ENCODE measurements at regions not wholly inside any gene's neighbourhood (a gene's known extent, or its start where the extent isn't known, plus 50 kb on each side); places are given as distances from the start of the nearest gene placed in this dataset.
"Not testable (repeated sequence)": the region's sequence is repeated elsewhere in the genome, so short reads cannot be mapped to it uniquely, and the experiment has no call there.

DNA sequence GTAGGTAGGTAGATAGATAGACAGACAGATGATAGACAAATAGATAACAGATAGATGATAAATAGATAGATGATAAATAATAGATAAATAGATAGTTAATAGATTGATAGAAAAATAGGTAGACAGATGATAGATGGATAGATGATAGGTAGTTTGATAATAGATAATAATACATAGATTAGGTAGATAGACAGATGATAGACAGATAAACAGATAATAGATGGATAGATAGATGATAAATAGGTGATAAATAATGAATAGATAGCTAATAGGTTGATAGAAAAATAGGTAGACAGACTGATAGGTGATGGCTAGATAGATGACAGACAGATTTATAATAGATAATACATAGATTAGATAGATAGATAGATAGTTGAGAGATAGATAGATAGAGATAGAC is 350.5 kb upstream of the DPP6 start:
- TF ChIP-seq EZH2 (IDR thresholded peaks at IDR 0.05; ENCODE audit: insufficient read depth, poor library complexity, severe bottlenecking), result no peak
- TF ChIP-seq EZH2phosphoT487 (IDR thresholded peaks at IDR 0.05; ENCODE audit: insufficient read depth, low read depth), result no peak
- Histone ChIP-seq H3K36me3 (ENCODE audit: low read depth) (no peaks in the 10 kb centered on the region), H3K9me3 (ENCODE audit: low read depth) (no peaks in the 10 kb centered on the region), H4K20me1 (ENCODE audit: insufficient read depth) (no peaks in the 10 kb centered on the region), H3K9me2 (ENCODE audit: insufficient read depth) (no peaks in the 10 kb centered on the region), H3K4me2 (ENCODE audit: unreplicated experiment) (no peak overlapping the region), H3F3A (ENCODE audit: insufficient read depth) (no peaks in the 10 kb centered on the region), H3K9ac (no peak overlapping the region), H3K79me2 (ENCODE audit: insufficient read depth) (no peaks in the 10 kb centered on the region), H3K27ac (no peak overlapping the region), H3K4me1 (ENCODE audit: insufficient read depth) (no peaks in the 10 kb centered on the region), H2AFZ (no peak overlapping the region), H3K27me3 (replicated peaks; ENCODE audit: insufficient read depth) (no peaks in the 10 kb centered on the region), H3K4me3 (no peak overlapping the region)
- no peak for DNase-seq
- in situ Hi-C loops (cut with MboI), result no loop called here

- H3K9ac ChIP-seq; H2AFZ ChIP-seq; H3K4me2 ChIP-seq (ENCODE audit: unreplicated experiment); H3K27me3 ChIP-seq (replicated peaks; ENCODE audit: insufficient read depth); H4K20me1 ChIP-seq (ENCODE audit: insufficient read depth); H3K9me2 ChIP-seq (ENCODE audit: insufficient read depth); H3K4me1 ChIP-seq (ENCODE audit: insufficient read depth); H3K79me2 ChIP-seq (ENCODE audit: insufficient read depth); H3K9me3 ChIP-seq (ENCODE audit: low read depth); in situ Hi-C loops (cut with MboI); H3F3A ChIP-seq (ENCODE audit: insufficient read depth); H3K27ac ChIP-seq; DNase-seq; H3K4me3 ChIP-seq; H3K36me3 ChIP-seq (ENCODE audit: low read depth): not testable (repeated sequence)
- WGBS, 2 experiments (ENCODE audit: low coverage in 1 of 2, low lambda C conversion rate in 2 of 2, missing lambda C conversion rate in 2 of 2), result 0 to 20% methylated on average over 1 to 2 of the region's 2 CpGs
Observed at GRCh38 chr7:153723892-153724291, 328.3 kb upstream of the DPP6 start.

GRCh38 chr7:153731504-153731903 is 320.7 kb upstream of the DPP6 start:
- H3K9me2 ChIP-seq (ENCODE audit: insufficient read depth); H4K20me1 ChIP-seq (ENCODE audit: insufficient read depth); H3K36me3 ChIP-seq (ENCODE audit: low read depth); H3F3A ChIP-seq (ENCODE audit: insufficient read depth); H3K27ac ChIP-seq; DNase-seq; H3K4me3 ChIP-seq; H3K27me3 ChIP-seq (replicated peaks; ENCODE audit: insufficient read depth); H3K79me2 ChIP-seq (ENCODE audit: insufficient read depth); H3K4me1 ChIP-seq (ENCODE audit: insufficient read depth); H3K9ac ChIP-seq; H3K9me3 ChIP-seq (ENCODE audit: low read depth); H2AFZ ChIP-seq; in situ Hi-C loops (cut with MboI); H3K4me2 ChIP-seq (ENCODE audit: unreplicated experiment): not testable (repeated sequence)
- WGBS, 2 experiments (ENCODE audit: low coverage in 1 of 2, low lambda C conversion rate in 2 of 2, missing lambda C conversion rate in 2 of 2), result 12 to 13% methylated on average over 5 to 7 of the region's 7 CpGs

DNA sequence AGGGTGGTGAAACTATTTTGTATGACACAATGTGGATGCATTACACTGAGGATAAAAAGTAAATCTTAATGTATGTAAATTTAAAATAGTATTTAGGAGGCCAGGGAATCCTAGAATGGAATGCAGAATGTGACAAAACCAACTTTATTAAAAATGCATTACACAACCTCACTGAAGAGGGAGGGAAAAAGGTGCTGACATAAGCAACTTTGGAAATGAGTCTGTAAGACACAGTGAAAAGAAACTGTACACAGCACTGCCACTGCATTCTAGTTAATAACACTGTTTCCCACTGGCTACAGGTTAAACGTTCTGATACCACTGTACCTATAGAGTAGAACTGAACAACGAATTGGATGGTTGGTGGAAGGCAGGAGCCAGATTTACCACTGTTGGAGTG is 308.8 kb upstream of the DPP6 start:
- 6 to 9% methylated on average over 2 of the region's 2 CpGs for WGBS, 2 experiments (ENCODE audit: low coverage in 1 of 2, low lambda C conversion rate in 2 of 2, missing lambda C conversion rate in 2 of 2)
- H4K20me1 ChIP-seq (ENCODE audit: insufficient read depth); H3K36me3 ChIP-seq (ENCODE audit: low read depth); H2AFZ ChIP-seq; H3K9me3 ChIP-seq (ENCODE audit: low read depth); H3K27ac ChIP-seq; DNase-seq; H3K9me2 ChIP-seq (ENCODE audit: insufficient read depth); H3K4me3 ChIP-seq; H3K9ac ChIP-seq; H3K27me3 ChIP-seq (replicated peaks; ENCODE audit: insufficient read depth); H3F3A ChIP-seq (ENCODE audit: insufficient read depth); H3K4me2 ChIP-seq (ENCODE audit: unreplicated experiment); H3K79me2 ChIP-seq (ENCODE audit: insufficient read depth); in situ Hi-C loops (cut with MboI); H3K4me1 ChIP-seq (ENCODE audit: insufficient read depth): not testable (repeated sequence)

GRCh38 chr7:153747969-153748368 is 304.2 kb upstream of the DPP6 start:
- 8% methylated on average over 18 to 19 of the region's 21 CpGs for WGBS, 2 experiments (ENCODE audit: low coverage in 1 of 2, low lambda C conversion rate in 2 of 2, missing lambda C conversion rate in 2 of 2)
- H3K9ac ChIP-seq; H3K27ac ChIP-seq; in situ Hi-C loops (cut with MboI); H3K4me2 ChIP-seq (ENCODE audit: unreplicated experiment); H3F3A ChIP-seq (ENCODE audit: insufficient read depth); H3K9me2 ChIP-seq (ENCODE audit: insufficient read depth); H3K4me1 ChIP-seq (ENCODE audit: insufficient read depth); H3K4me3 ChIP-seq; H3K9me3 ChIP-seq (ENCODE audit: low read depth); H3K27me3 ChIP-seq (replicated peaks; ENCODE audit: insufficient read depth); H3K79me2 ChIP-seq (ENCODE audit: insufficient read depth); H2AFZ ChIP-seq; DNase-seq; H4K20me1 ChIP-seq (ENCODE audit: insufficient read depth); H3K36me3 ChIP-seq (ENCODE audit: low read depth): not testable (repeated sequence)

GRCh38 chr7:153748885-153749284 is 303.3 kb upstream of the DPP6 start:
- H3K4me1 ChIP-seq (ENCODE audit: insufficient read depth); H3K4me2 ChIP-seq (ENCODE audit: unreplicated experiment); H3K9ac ChIP-seq; H2AFZ ChIP-seq; H3K4me3 ChIP-seq; H3F3A ChIP-seq (ENCODE audit: insufficient read depth); H3K27ac ChIP-seq; H3K9me2 ChIP-seq (ENCODE audit: insufficient read depth); H3K27me3 ChIP-seq (replicated peaks; ENCODE audit: insufficient read depth); H3K79me2 ChIP-seq (ENCODE audit: insufficient read depth); DNase-seq; H4K20me1 ChIP-seq (ENCODE audit: insufficient read depth); H3K9me3 ChIP-seq (ENCODE audit: low read depth); in situ Hi-C loops (cut with MboI); H3K36me3 ChIP-seq (ENCODE audit: low read depth): not testable (repeated sequence)
- 5 to 8% methylated on average over 13 to 22 of the region's 25 CpGs for WGBS, 2 experiments (ENCODE audit: low coverage in 1 of 2, low lambda C conversion rate in 2 of 2, missing lambda C conversion rate in 2 of 2)

GRCh38 chr7:153765869-153766268 is 286.3 kb upstream of the DPP6 start:
- in situ Hi-C loops (cut with MboI), result not testable (repeated sequence)

GRCh38 chr7:153766926-153767325 is 285.3 kb upstream of the DPP6 start:
- H3K9me2 ChIP-seq (ENCODE audit: insufficient read depth); DNase-seq; H3K9me3 ChIP-seq (ENCODE audit: low read depth); H2AFZ ChIP-seq; H3K4me1 ChIP-seq (ENCODE audit: insufficient read depth); H3K27ac ChIP-seq; H3K36me3 ChIP-seq (ENCODE audit: low read depth); H4K20me1 ChIP-seq (ENCODE audit: insufficient read depth); H3K4me2 ChIP-seq (ENCODE audit: unreplicated experiment); in situ Hi-C loops (cut with MboI); H3K4me3 ChIP-seq; H3K79me2 ChIP-seq (ENCODE audit: insufficient read depth); H3K9ac ChIP-seq; H3F3A ChIP-seq (ENCODE audit: insufficient read depth); H3K27me3 ChIP-seq (replicated peaks; ENCODE audit: insufficient read depth): not testable (repeated sequence)
- WGBS, 2 experiments (ENCODE audit: low coverage in 1 of 2, low lambda C conversion rate in 2 of 2, missing lambda C conversion rate in 2 of 2), result 0 to 4% methylated on average over 1 of the region's 1 CpG

More at GRCh38 chr7:153765869-153766268, 286.3 kb upstream of the DPP6 start:
- not testable (repeated sequence) for H3K9me2 ChIP-seq (ENCODE audit: insufficient read depth); H3K79me2 ChIP-seq (ENCODE audit: insufficient read depth); H2AFZ ChIP-seq; H3F3A ChIP-seq (ENCODE audit: insufficient read depth); H3K36me3 ChIP-seq (ENCODE audit: low read depth); H3K4me3 ChIP-seq; H3K27me3 ChIP-seq (replicated peaks; ENCODE audit: insufficient read depth); H4K20me1 ChIP-seq (ENCODE audit: insufficient read depth); DNase-seq; H3K9me3 ChIP-seq (ENCODE audit: low read depth); H3K9ac ChIP-seq; H3K27ac ChIP-seq; H3K4me1 ChIP-seq (ENCODE audit: insufficient read depth); H3K4me2 ChIP-seq (ENCODE audit: unreplicated experiment)
- 60 to 64% methylated on average over 3 of the region's 3 CpGs for WGBS, 2 experiments (ENCODE audit: low coverage in 1 of 2, low lambda C conversion rate in 2 of 2, missing lambda C conversion rate in 2 of 2)
